ENCODE measurements at regions not wholly inside any gene's neighbourhood (a gene's known extent, or its start where the extent isn't known, plus 50 kb on each side); places are given as distances from the start of the nearest gene placed in this dataset.

GRCh38 chr13:74871369-74872070 lies 610.4 kb downstream of the TBC1D4 start:
- DNase-seq (ENCODE audit: low read depth): no peak

GRCh38 chr13:74870865-74871264 lies 611.1 kb downstream of the TBC1D4 start:
- no peak for DNase-seq (ENCODE audit: low read depth)

- no peak for DNase-seq (ENCODE audit: low read depth)
Observed at GRCh38 chr13:74869846-74870245, 612.1 kb downstream of the TBC1D4 start.

GRCh38 chr13:74868049-74868448 lies 613.9 kb downstream of the TBC1D4 start:
- no peak for DNase-seq (ENCODE audit: low read depth)

- DNase-seq (ENCODE audit: low read depth): no peak
Observed at GRCh38 chr13:74867460-74867859, 614.5 kb downstream of the TBC1D4 start.

- DNase-seq (ENCODE audit: low read depth): no peak
Observed at GRCh38 chr13:74866101-74866500, 615.9 kb downstream of the TBC1D4 start.

DNA sequence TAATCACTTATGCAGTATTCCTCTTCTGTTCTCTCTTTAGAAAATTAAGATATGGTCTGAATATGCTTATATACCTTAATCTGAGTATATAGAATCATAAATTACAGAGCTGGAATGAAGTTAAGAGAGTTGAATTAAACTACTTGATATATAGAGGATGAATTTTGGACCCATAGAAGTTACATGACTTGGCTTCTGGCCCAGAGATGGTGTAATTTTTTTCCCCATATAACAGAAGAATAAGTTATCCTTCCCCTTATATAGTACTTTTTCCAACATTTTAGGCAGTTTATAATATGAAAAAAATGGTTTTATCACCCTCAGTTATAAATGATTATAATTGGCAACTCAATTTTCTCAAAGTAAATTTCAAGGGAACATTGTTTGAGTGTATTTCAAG lies 616.3 kb downstream of the TBC1D4 start:
- DNase-seq (ENCODE audit: low read depth): no peak

GRCh38 chr13:74860789-74861188 lies 621.2 kb downstream of the TBC1D4 start:
- no peak for DNase-seq (ENCODE audit: low read depth)

DNA sequence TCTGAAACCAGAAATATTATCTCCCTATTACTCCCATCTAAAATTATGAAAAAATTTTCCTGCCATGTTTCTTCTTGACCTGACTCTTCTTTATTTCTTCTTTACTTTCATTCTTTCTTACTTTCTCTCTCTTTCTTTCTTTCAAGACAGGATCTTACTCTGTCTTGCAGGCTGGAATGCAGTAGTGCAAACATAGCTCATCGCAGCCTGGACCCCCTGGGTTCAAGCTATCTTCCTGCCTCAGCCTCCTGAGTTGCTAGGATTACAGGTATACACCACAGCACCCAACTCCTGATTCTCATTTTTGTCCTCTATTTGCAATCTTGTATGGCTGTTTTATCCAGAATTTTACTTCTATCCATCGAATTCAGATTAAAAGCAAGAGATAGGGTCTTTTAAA lies 631.1 kb downstream of the TBC1D4 start:
- no peak for DNase-seq (ENCODE audit: low read depth)

DNA sequence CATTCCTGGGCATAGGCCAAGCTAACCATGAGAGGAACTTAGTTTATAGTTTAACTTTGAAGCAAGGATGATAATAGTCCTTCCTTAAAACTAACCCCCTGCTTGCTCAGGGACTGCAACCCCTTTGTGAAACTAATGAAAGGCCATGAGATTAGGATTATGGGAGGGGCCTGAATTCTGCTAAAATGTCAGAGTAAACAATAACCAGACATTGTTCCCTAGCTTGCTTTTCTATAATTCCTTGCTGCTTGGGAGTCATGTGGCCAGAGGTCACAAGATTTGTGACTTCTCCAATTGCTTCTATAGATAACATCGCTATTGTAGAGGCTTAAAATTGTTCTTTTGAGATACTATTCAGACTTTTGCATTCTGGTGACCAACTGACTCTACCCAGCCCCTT lies 634.0 kb downstream of the TBC1D4 start:
- DNase-seq (ENCODE audit: low read depth): no peak

DNA sequence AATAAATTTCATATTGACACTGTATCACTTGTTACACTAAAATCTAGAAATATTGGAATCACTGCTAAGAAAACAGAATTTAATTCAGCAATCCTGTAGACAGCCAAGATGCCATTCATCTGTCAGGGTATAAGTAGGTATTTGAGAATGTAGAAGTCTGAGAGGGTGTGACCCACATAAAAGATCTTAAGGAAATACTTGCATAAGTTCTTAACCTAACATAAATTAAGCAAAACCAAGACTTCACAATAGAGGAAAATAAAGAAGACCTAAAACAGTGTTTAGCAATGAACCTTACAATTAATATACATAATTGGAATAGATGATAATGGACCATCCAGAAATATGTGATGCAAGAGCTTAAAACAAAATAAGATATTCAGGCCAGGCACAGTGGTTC lies 636.2 kb downstream of the TBC1D4 start:
- DNase-seq (ENCODE audit: low read depth): no peak

GRCh38 chr13:74841651-74842050 lies 640.3 kb downstream of the TBC1D4 start:
- DNase-seq (ENCODE audit: low read depth): no peak

- no peak for DNase-seq (ENCODE audit: low read depth)
Observed at GRCh38 chr13:74841123-74841522, 640.8 kb downstream of the TBC1D4 start.

GRCh38 chr13:74839656-74840055 lies 642.3 kb downstream of the TBC1D4 start:
- no peak for DNase-seq (ENCODE audit: low read depth)

DNA sequence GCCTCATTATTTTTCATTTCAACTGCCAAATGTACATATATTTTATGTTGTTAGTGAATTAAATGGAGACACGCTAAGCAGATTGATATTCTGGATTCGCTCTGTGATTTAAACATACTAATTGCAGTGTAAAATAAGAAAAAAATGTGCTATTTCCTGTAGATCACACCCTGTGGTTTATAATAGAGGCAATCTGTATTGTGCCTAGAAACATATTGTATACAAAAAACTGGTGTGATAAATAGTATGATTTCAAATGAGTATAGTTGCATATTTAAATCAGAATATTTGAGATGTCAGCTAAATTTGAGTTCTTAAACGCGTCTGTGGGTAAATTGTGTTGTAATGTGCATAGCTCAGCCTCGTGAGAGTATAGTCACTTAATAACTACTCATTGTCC lies 643.9 kb downstream of the TBC1D4 start:
- no peak for DNase-seq (ENCODE audit: low read depth)

GRCh38 chr13:74836628-74837027 lies 645.3 kb downstream of the TBC1D4 start:
- no peak for DNase-seq (ENCODE audit: low read depth)

GRCh38 chr13:74835579-74835978 lies 646.4 kb downstream of the TBC1D4 start:
- DNase-seq (ENCODE audit: low read depth): no peak

- no peak for DNase-seq (ENCODE audit: low read depth)
Observed at GRCh38 chr13:74825938-74826246, 656.1 kb downstream of the TBC1D4 start.

DNA sequence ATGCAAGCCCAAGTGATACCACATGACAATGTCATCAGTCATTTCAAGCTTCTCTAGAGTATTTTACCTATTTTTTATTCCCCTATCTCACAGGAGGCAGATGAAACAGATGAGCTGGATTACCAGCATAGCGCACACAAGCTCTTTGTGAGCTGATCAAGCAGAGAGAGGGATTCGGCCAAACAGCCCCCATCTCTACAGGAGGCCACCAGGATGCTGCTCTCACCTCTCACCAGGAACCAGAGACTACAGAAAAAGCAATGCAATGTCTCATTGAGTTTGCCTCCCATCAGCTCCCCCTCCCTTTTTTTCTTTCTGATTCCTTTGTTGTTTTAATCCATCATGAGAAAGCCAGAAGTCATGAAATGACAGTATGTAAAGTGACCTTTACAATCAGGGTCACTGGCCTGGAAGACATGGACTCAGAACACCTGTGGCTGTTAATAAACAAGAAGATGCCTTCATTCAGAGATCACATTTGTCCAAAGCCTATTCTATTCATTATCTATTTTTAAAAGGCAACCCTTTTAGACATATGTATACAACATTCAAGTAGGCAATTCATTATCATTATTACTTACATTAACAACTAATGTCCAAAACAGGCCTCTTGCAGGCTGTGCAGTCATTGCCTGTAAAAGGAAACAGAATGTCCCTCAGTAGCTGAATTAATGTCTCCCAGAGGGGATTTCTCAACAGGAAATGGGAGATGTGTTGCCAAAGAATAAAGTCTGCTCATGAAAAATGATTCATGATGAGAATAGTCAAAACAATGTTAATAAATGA lies 656.6 kb downstream of the TBC1D4 start:
- no peak for DNase-seq (ENCODE audit: low read depth)

DNA sequence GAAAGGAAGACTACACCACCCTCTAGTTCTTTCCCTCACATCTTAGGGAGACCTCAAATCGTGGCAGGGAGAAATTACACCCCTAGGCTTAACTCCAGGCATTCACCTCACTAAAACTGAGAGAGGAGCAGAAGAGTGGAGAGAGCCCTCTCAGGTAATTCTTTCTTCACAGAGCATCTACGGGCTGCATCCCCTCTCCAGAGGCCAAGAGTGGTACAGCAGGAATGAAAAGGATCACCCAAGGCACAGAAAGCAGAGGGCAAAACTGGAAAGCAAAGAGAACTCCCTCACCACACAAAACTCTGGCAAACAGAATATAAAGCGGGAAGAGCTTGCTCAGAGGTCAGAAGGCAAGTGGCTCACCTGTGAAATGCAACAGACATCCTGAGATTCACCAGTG lies 661.2 kb downstream of the TBC1D4 start:
- no peak for DNase-seq (ENCODE audit: low read depth)

DNA sequence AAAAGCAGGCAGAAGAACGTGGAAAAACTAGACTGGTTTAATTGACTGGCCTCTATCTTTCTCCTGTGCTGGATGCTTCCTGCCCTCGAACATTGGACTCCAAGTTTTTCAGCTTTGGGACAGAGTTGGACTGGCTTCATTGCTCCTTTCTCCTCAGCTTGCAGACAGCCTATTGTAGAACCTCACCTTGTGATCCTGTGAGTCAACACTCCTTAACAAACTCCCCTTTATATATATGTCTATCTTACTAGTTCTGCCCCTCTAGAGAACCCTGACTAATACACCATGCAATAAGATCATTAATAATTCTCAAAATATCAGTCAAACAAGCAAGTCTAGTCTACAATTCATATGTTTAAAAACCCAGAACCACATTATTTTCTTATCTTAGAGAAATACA lies 662.4 kb downstream of the TBC1D4 start:
- DNase-seq (ENCODE audit: low read depth): no peak

DNA sequence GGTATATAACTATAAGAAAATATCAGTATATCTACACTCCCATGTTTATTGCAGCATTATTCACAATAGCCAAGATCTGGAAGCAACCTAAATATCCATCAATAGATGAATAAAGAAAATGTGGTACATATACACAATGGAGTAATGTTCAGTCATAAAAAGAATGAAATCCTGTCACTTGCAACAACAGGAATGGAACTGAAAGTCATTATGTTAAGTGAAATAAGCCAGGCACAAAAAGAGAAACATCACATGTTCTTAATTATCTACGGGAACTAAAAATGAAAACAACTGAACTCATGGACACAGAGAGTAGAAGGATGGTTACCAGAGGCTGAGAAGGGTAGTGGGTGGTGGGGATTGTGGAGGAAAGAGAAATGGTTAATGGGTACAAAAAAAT lies 665.2 kb downstream of the TBC1D4 start:
- no peak for DNase-seq (ENCODE audit: low read depth)

DNA sequence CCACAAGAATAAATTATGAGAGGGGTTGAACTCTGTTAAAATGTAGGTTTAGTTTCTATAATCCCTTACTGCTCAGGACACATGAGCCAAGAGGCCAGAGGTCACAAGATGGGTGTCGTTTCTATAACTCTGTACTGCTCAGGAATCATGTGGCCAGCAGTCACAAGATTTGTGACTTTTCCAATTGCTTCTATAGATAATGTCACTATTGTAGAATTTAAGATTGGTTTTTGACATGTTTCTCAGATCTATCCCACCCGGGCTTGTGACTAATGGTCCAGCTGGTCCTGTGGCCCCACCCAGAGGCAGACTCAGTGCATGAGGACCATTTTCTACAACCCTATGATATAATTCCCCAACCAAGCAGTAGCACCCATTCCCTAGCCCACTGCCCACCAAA lies 662.0 kb upstream of the KLF12 start:
- DNase-seq (ENCODE audit: low read depth): no peak

GRCh38 chr13:74795526-74795925 lies 661.3 kb upstream of the KLF12 start:
- DNase-seq (ENCODE audit: low read depth): no peak
